HCT116 (cell line): ENCODE measurements at regions not wholly inside any gene's neighbourhood (a gene's known extent, or its start where the extent isn't known, plus 50 kb on each side); places are given as distances from the start of the nearest gene placed in this dataset.

ENCODE experiments used
- CBX3 ChIP-seq: IDR thresholded peaks from 2 replicates; pipeline ENCODE4 v1.6.1; 2012; ENCODE audit warnings: low read depth
- CEBPB ChIP-seq: IDR thresholded peaks from 2 replicates; pipeline ENCODE4 v1.6.1; 2012; ENCODE audit warnings: low read depth
- EZH2 ChIP-seq: fragments of 200-600 bp; sonication (generic); IDR thresholded peaks from 2 replicates; pipeline ENCODE4 v1.6.1; 2017; ENCODE audit warnings: antibody characterized with exemption, mixed run types
- EZH2phosphoT487 ChIP-seq: fragments of 200-600 bp; IDR thresholded peaks from 2 replicates; pipeline ENCODE4 v1.6.1; 2018; ENCODE audit warnings: antibody characterized with exemption, borderline replicate concordance
- POLR2A ChIP-seq: IDR thresholded peaks from 2 replicates; pipeline ENCODE4 v1.7.0; 2011; ENCODE audit warnings: borderline replicate concordance; ENCODE audit not compliant: insufficient read depth, insufficient read length; ENCODE audit errors: extremely low read depth
- POLR2AphosphoS5 ChIP-seq: IDR thresholded peaks from 2 replicates; pipeline ENCODE4 v1.6.1; 2011; ENCODE audit warnings: mild to moderate bottlenecking, low read depth, low read length, moderate library complexity
- RAD21 ChIP-seq: IDR thresholded peaks from 2 replicates; pipeline ENCODE4 v1.6.1; 2012; ENCODE audit warnings: low read depth, mild to moderate bottlenecking
- SRF ChIP-seq: IDR thresholded peaks from 2 replicates; pipeline ENCODE4 v1.6.1; 2012; ENCODE audit warnings: low read depth
- TCF7L2 ChIP-seq: IDR thresholded peaks from 2 replicates; pipeline ENCODE4 v1.7.0; 2011; ENCODE audit warnings: borderline replicate concordance, inconsistent platforms; ENCODE audit not compliant: insufficient read depth, insufficient read length; ENCODE audit errors: extremely low read depth
- ZNF274 ChIP-seq: fragments of 200-500 bp; sonication (Bioruptor generic); IDR thresholded peaks from 2 replicates; pipeline ENCODE4 v1.6.1; 2014; ENCODE audit warnings: mild to moderate bottlenecking, low read depth, low read length, inconsistent platforms
- TF ChIP-seq, protein P1 (sequence below), 3 experiments: fragments of 200-600 bp in 1 of 3; sonication (generic) in 1 of 3; IDR thresholded peaks in 2 of 3; conservative IDR thresholded peaks in 1 of 3; 2 replicates each; pipeline ENCODE4 v1.5.1; 2012 to 2017; ENCODE audit warnings: low read depth in 2 of 3, low read length in 2 of 3, antibody characterized with exemption in 1 of 3, borderline replicate concordance in 1 of 3, control low read depth in 1 of 3, mild to moderate bottlenecking in 1 of 3, mixed read lengths in 1 of 3, mixed run types in 1 of 3, moderate library complexity in 1 of 3; ENCODE audit not compliant: insufficient read depth in 1 of 3

DNA sequence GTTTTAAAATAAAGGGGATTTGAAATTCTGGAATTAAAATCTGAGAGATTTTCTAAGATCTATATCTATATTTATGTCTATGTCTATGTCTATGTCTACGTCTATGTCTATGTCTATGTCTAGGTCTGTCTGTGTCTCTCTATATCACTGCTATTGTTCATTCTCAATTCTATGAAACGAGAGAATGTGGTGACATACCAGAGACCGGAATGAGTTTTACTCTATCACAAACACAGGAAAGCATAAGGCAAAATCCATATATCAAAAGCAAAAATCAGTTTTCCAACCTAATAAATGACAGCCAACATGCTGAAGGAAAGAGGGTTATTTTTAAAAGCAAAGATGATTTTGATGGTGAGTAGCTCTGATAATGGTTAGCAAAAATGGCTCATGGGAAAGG, 173.1 kb downstream of the ETNK1 start:
- TF ChIP-seq EZH2 (no peak), SRF (no peak), RAD21 (no peak), TCF7L2 (no peak), ZNF274 (no peak), POLR2AphosphoS5 (no peak), CEBPB (no peak), POLR2A (no peak), CBX3 (no peak), EZH2phosphoT487 (no peak)
- TF ChIP-seq, protein P1, sequence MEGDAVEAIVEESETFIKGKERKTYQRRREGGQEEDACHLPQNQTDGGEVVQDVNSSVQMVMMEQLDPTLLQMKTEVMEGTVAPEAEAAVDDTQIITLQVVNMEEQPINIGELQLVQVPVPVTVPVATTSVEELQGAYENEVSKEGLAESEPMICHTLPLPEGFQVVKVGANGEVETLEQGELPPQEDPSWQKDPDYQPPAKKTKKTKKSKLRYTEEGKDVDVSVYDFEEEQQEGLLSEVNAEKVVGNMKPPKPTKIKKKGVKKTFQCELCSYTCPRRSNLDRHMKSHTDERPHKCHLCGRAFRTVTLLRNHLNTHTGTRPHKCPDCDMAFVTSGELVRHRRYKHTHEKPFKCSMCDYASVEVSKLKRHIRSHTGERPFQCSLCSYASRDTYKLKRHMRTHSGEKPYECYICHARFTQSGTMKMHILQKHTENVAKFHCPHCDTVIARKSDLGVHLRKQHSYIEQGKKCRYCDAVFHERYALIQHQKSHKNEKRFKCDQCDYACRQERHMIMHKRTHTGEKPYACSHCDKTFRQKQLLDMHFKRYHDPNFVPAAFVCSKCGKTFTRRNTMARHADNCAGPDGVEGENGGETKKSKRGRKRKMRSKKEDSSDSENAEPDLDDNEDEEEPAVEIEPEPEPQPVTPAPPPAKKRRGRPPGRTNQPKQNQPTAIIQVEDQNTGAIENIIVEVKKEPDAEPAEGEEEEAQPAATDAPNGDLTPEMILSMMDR (IDR thresholded peaks at IDR 0.05 in 2 of 3, conservative IDR thresholded peaks at IDR 0.05 in 1 of 3; ENCODE audit: borderline replicate concordance in 1 of 3, insufficient read depth in 1 of 3, low read depth in 2 of 3, low read length in 2 of 3): no peak
